HEK293 (cell line): ENCODE measurements at regions not wholly inside any gene's neighbourhood (a gene's known extent, or its start where the extent isn't known, plus 50 kb on each side); places are given as distances from the start of the nearest gene placed in this dataset.
A peak's percentile ranks its signal among the peaks of the same experiment; 100 is the strongest.

Source experiments
- BCL11A ChIP-seq: fragments of 450-650 bp; formaldehyde crosslinking; IDR thresholded peaks from 2 replicates; pipeline ENCODE4 v1.5.1; 2016; ENCODE audit warnings: low read depth, missing biosample characterization, missing genetic modification characterization
- GLI2 ChIP-seq: fragments of 450-650 bp; formaldehyde crosslinking; IDR thresholded peaks from 2 replicates; pipeline ENCODE4; 2017; ENCODE audit warnings: missing biosample characterization, missing genetic modification characterization, low read depth, borderline replicate concordance
- KLF10 ChIP-seq: fragments of 450-650 bp; IDR thresholded peaks from 2 replicates; pipeline ENCODE4 v1.5.1; 2018; ENCODE audit warnings: missing biosample characterization, mild to moderate bottlenecking, missing genetic modification characterization
- MEIS1 ChIP-seq: sonication (generic); formaldehyde crosslinking; IDR thresholded peaks from 2 replicates; pipeline ENCODE4 v1.8.1; 2022; ENCODE audit warnings: missing genetic modification reagents, mild to moderate bottlenecking, borderline replicate concordance
- MYNN ChIP-seq: fragments of 450-650 bp; formaldehyde crosslinking; IDR thresholded peaks from 2 replicates; pipeline ENCODE4 v1.5.1; 2016; ENCODE audit warnings: missing biosample characterization, missing genetic modification characterization, borderline replicate concordance
- PRDM2 ChIP-seq: fragments of 450-650 bp; formaldehyde crosslinking; IDR thresholded peaks from 2 replicates; pipeline ENCODE4 v1.5.1; 2016; ENCODE audit warnings: missing biosample characterization, missing genetic modification characterization, borderline replicate concordance
- SP7 ChIP-seq: fragments of 450-650 bp; formaldehyde crosslinking; IDR thresholded peaks from 2 replicates; pipeline ENCODE4 v1.5.1; 2016; ENCODE audit warnings: missing biosample characterization, missing genetic modification characterization
- TRIM28 ChIP-seq: IDR thresholded peaks from 2 replicates; pipeline ENCODE4 v1.6.1; 2011; ENCODE audit warnings: low read length, control low read depth, borderline replicate concordance
- ZBTB17 ChIP-seq: fragments of 450-650 bp; formaldehyde crosslinking; IDR thresholded peaks from 2 replicates; pipeline ENCODE4 v1.5.1; 2016; ENCODE audit warnings: missing biosample characterization, missing genetic modification characterization
- ZBTB44 ChIP-seq: fragments of 450-650 bp; IDR thresholded peaks from 2 replicates; pipeline ENCODE4 v1.5.1; 2018; ENCODE audit warnings: missing biosample characterization, mild to moderate bottlenecking, missing genetic modification characterization
- ZNF10 ChIP-seq: fragments of 450-650 bp; formaldehyde crosslinking; IDR thresholded peaks from 2 replicates; pipeline ENCODE4 v1.5.1; 2017; ENCODE audit warnings: missing biosample characterization, missing genetic modification characterization
- ZNF174 ChIP-seq: fragments of 450-650 bp; formaldehyde crosslinking; IDR thresholded peaks from 2 replicates; pipeline ENCODE4 v1.5.0; 2017; ENCODE audit warnings: missing biosample characterization, mild to moderate bottlenecking, missing genetic modification characterization
- ZNF248 ChIP-seq: fragments of 450-650 bp; formaldehyde crosslinking; IDR thresholded peaks from 2 replicates; pipeline ENCODE4 v1.5.1; 2017; ENCODE audit warnings: missing biosample characterization, missing genetic modification characterization
- ZNF26 ChIP-seq: fragments of 450-650 bp; formaldehyde crosslinking; IDR thresholded peaks from 2 replicates; pipeline ENCODE4 v1.5.1; 2016; ENCODE audit warnings: missing biosample characterization, missing genetic modification characterization
- ZNF366 ChIP-seq: fragments of 450-650 bp; formaldehyde crosslinking; conservative IDR thresholded peaks from 2 replicates; pipeline ENCODE4 v1.5.1; 2016; ENCODE audit warnings: missing biosample characterization, missing genetic modification characterization
- ZNF37A ChIP-seq: fragments of 450-650 bp; IDR thresholded peaks from 2 replicates; pipeline ENCODE4 v1.5.1; 2018; ENCODE audit warnings: missing biosample characterization, missing genetic modification characterization
- ZNF394 ChIP-seq: fragments of 450-650 bp; formaldehyde crosslinking; IDR thresholded peaks from 2 replicates; pipeline ENCODE4 v1.5.1; 2016; ENCODE audit warnings: missing biosample characterization, missing genetic modification characterization, mild to moderate bottlenecking, moderate library complexity, borderline replicate concordance
- ZNF48 ChIP-seq: fragments of 450-650 bp; formaldehyde crosslinking; IDR thresholded peaks from 2 replicates; pipeline ENCODE4 v1.5.1; 2016; ENCODE audit warnings: missing biosample characterization, missing genetic modification characterization
- ZNF521 ChIP-seq: fragments of 450-650 bp; formaldehyde crosslinking; IDR thresholded peaks from 2 replicates; pipeline ENCODE4 v1.5.1; 2017; ENCODE audit warnings: missing biosample characterization, mild to moderate bottlenecking, missing genetic modification characterization
- ZNF560 ChIP-seq: fragments of 450-650 bp; formaldehyde crosslinking; IDR thresholded peaks from 2 replicates; pipeline ENCODE4 v1.5.1; 2017; ENCODE audit warnings: missing biosample characterization, missing genetic modification characterization, borderline replicate concordance
- ZNF561 ChIP-seq: fragments of 450-650 bp; IDR thresholded peaks from 2 replicates; pipeline ENCODE4 v1.5.1; 2018; ENCODE audit warnings: missing biosample characterization, missing genetic modification characterization, borderline replicate concordance
- ZNF654 ChIP-seq: fragments of 450-650 bp; formaldehyde crosslinking; IDR thresholded peaks from 2 replicates; pipeline ENCODE4 v1.5.1; 2016; ENCODE audit warnings: low read depth, missing biosample characterization, missing genetic modification characterization
- ZNF677 ChIP-seq: fragments of 450-650 bp; IDR thresholded peaks from 2 replicates; pipeline ENCODE4 v1.5.0; 2018; ENCODE audit warnings: missing biosample characterization, mild to moderate bottlenecking, missing genetic modification characterization, moderate library complexity
- ZNF791 ChIP-seq: fragments of 450-650 bp; formaldehyde crosslinking; IDR thresholded peaks from 2 replicates; pipeline ENCODE4 v1.5.1; 2016; ENCODE audit warnings: missing biosample characterization, missing genetic modification characterization
- ZSCAN16 ChIP-seq: fragments of 450-650 bp; formaldehyde crosslinking; IDR thresholded peaks from 2 replicates; pipeline ENCODE4 v1.5.1; 2016; ENCODE audit warnings: missing biosample characterization, missing genetic modification characterization
- ZSCAN5A ChIP-seq: fragments of 450-650 bp; formaldehyde crosslinking; IDR thresholded peaks from 2 replicates; pipeline ENCODE4 v1.5.1; 2016; ENCODE audit warnings: missing biosample characterization, missing genetic modification characterization
- TF ChIP-seq, protein P1 (sequence below): fragments of 450-650 bp; formaldehyde crosslinking; IDR thresholded peaks from 2 replicates; pipeline ENCODE4 v1.5.1; 2016; ENCODE audit warnings: missing biosample characterization, missing genetic modification characterization, borderline replicate concordance
- TF ChIP-seq, protein P2 (sequence below): fragments of 450-650 bp; formaldehyde crosslinking; IDR thresholded peaks from 2 replicates; pipeline ENCODE4 v1.5.1; 2017; ENCODE audit warnings: missing biosample characterization, missing genetic modification characterization

- no peak for TF ChIP-seq ZNF174 (tag by site-specific recombination)
- no peak for TF ChIP-seq PRDM2 (tag by site-specific recombination)
- TF ChIP-seq ZNF521 (tag by site-specific recombination), result no peak
- peak; percentile 74 for TF ChIP-seq SP7
- no peak for TF ChIP-seq ZNF10 (tag by site-specific recombination)
- TF ChIP-seq ZSCAN16 (tag by site-specific recombination), result no peak
- TF ChIP-seq ZNF48, result no peak
- no peak for TF ChIP-seq ZSCAN5A (tag by site-specific recombination)
- TF ChIP-seq ZNF791 (tag by site-specific recombination), result no peak
- TF ChIP-seq, protein P1, sequence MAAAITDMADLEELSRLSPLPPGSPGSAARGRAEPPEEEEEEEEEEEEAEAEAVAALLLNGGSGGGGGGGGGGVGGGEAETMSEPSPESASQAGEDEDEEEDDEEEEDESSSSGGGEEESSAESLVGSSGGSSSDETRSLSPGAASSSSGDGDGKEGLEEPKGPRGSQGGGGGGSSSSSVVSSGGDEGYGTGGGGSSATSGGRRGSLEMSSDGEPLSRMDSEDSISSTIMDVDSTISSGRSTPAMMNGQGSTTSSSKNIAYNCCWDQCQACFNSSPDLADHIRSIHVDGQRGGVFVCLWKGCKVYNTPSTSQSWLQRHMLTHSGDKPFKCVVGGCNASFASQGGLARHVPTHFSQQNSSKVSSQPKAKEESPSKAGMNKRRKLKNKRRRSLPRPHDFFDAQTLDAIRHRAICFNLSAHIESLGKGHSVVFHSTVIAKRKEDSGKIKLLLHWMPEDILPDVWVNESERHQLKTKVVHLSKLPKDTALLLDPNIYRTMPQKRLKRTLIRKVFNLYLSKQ (tag by site-specific recombination), result no peak
- TF ChIP-seq ZNF248 (tag by site-specific recombination), result no peak
- peak; percentile 21; the same call in 1 of the 2 replicates for TF ChIP-seq ZNF561 (tag by site-specific recombination)
- no peak for TF ChIP-seq ZNF37A (tag by site-specific recombination)
- TF ChIP-seq MEIS1, result no peak
- TF ChIP-seq ZNF26 (tag by site-specific recombination), result no peak
- no peak for TF ChIP-seq ZNF654 (tag by site-specific recombination)
- TF ChIP-seq KLF10 (tag by site-specific recombination), result no peak
- no peak for TF ChIP-seq ZNF677 (tag by site-specific recombination)
- no peak for TF ChIP-seq ZNF560 (tag by site-specific recombination)
- peak; percentile 61; the same call in 1 of the 2 replicates for TF ChIP-seq ZBTB17 (tag by site-specific recombination)
- 0 out of 2 replicates have a peak, but pooled peaks have one; percentile 22 for TF ChIP-seq BCL11A (tag by site-specific recombination)
- 0 out of 2 replicates have a peak, but pooled peaks have one; percentile 49 for TF ChIP-seq TRIM28
- TF ChIP-seq ZNF366, result peak; percentile 70
- TF ChIP-seq, protein P2, sequence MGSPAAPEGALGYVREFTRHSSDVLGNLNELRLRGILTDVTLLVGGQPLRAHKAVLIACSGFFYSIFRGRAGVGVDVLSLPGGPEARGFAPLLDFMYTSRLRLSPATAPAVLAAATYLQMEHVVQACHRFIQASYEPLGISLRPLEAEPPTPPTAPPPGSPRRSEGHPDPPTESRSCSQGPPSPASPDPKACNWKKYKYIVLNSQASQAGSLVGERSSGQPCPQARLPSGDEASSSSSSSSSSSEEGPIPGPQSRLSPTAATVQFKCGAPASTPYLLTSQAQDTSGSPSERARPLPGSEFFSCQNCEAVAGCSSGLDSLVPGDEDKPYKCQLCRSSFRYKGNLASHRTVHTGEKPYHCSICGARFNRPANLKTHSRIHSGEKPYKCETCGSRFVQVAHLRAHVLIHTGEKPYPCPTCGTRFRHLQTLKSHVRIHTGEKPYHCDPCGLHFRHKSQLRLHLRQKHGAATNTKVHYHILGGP (tag by site-specific recombination), result peak; percentile 99
- TF ChIP-seq ZNF394 (tag by site-specific recombination), result peak; percentile 59; the same call in 1 of the 2 replicates
- TF ChIP-seq ZBTB44 (tag by site-specific recombination), result peak; percentile 76; the same call in 1 of the 2 replicates
- TF ChIP-seq MYNN (tag by site-specific recombination), result no peak
- TF ChIP-seq GLI2 (tag by site-specific recombination), result 0 out of 2 replicates have a peak, but pooled peaks have one; percentile 8
Measured at GRCh38 chr5:61919920-61920319, 386.1 kb upstream of the KIF2A start (continued).
